Uterus (tissue), 2 donors: ENCODE measurements at regions not wholly inside any gene's neighbourhood (a gene's known extent, or its start where the extent isn't known, plus 50 kb on each side); places are given as distances from the start of the nearest gene placed in this dataset.

ENCODE experiments used
- POLR2A ChIP-seq, 2 donors: fragments of 450-650 bp; IDR thresholded peaks; one replicate each; pipeline ENCODE4 v1.6.1; 2016; ENCODE audit warnings: antibody characterized with exemption in 2 of 2, mild to moderate bottlenecking in 1 of 2, moderate library complexity in 1 of 2
- TF ChIP-seq, protein P1 (sequence below), 4 experiments: fragments of 200-600 bp in 2 of 4; fragments of 450-650 bp in 2 of 4; sonication (generic) in 2 of 4; IDR thresholded peaks; one replicate each; pipeline ENCODE4 v1.5.1; 2016 to 2019; ENCODE audit warnings: antibody characterized with exemption in 4 of 4, mild to moderate bottlenecking in 2 of 4, moderate library complexity in 1 of 4

DNA sequence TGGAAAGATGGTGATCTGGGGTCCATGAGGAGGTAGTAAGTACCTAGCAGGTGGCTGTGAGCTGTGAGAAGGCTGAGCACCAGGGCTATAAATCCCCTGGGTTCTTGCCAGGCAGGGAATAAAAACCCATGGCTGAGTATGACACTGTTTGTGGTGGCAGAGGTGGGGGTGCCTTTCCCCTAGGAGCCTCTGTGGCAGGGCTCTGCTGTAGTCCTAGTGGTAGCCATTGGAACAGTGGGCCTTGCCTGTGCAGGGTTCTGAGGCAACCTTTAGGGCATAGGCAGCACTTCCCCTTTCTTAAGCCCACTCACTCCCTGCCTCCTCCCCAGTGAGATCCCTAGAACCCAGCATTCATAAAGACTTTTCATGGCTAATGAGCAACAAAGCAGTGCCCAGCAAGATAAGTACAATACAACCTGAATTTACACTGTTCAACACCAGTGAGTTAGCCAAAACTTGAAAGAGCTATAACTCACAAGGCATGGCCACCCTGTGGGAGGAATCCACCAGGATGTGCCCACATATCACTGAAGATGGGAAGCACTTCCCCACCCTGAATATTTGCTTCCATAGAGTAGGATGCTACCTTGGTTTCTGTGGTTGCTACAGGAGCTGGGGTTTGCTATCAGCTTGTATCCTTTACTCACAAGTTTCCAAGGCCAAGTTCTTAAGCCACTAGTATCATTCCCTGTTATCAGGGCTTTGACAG is 100.9 kb upstream of the NEUROD1 start:
- TF ChIP-seq, protein P1, sequence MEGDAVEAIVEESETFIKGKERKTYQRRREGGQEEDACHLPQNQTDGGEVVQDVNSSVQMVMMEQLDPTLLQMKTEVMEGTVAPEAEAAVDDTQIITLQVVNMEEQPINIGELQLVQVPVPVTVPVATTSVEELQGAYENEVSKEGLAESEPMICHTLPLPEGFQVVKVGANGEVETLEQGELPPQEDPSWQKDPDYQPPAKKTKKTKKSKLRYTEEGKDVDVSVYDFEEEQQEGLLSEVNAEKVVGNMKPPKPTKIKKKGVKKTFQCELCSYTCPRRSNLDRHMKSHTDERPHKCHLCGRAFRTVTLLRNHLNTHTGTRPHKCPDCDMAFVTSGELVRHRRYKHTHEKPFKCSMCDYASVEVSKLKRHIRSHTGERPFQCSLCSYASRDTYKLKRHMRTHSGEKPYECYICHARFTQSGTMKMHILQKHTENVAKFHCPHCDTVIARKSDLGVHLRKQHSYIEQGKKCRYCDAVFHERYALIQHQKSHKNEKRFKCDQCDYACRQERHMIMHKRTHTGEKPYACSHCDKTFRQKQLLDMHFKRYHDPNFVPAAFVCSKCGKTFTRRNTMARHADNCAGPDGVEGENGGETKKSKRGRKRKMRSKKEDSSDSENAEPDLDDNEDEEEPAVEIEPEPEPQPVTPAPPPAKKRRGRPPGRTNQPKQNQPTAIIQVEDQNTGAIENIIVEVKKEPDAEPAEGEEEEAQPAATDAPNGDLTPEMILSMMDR (IDR thresholded peaks at IDR 0.05) = no peak
- TF ChIP-seq POLR2A (IDR thresholded peaks at IDR 0.05) = no peak
